Endothelial cell of umbilical vein (primary cell): ENCODE measurements at regions not wholly inside any gene's neighbourhood (a gene's known extent, or its start where the extent isn't known, plus 50 kb on each side); places are given as distances from the start of the nearest gene placed in this dataset.

Experiments used
- BruUV-seq: library from RNA; stranded (reverse); fragments of 400-500 nt; replicated peaks from 2 replicates; lab custom pipeline; 2021; lab: Mats Ljungman, UMichigan
- CTCF ChIA-PET: fragments of 300-600, 350-600 bp; sonication (Branson Sonifier 250); formaldehyde crosslinking; loops from one replicate; lab custom pipeline; 2021; ENCODE audit warnings: antibody characterized with exemption, inconsistent platforms; lab: Charles Lee
- POLR2A ChIA-PET: fragments of 300-600, 350-600 bp; sonication (Branson Sonifier 250); formaldehyde crosslinking; loops from one replicate; lab custom pipeline; 2021; ENCODE audit warnings: antibody characterized with exemption, inconsistent platforms; lab: Charles Lee
- DNase-seq: peaks from one replicate; pipeline ENCODE4 v3.0.0-alpha.2; 2011; ENCODE audit warnings: low read depth, low spot score
- FAIRE-seq: peaks from 2 replicates; lab custom pipeline; 2011; peaks lifted over from hg19 to GRCh38; lab: Jason Lieb, UNC
- H2AFZ ChIP-seq: 2 replicates; pipeline ENCODE4 v1.6.0; 2012; ENCODE audit warnings: low read depth, low read length, control low read depth, inconsistent platforms
- H3K27ac ChIP-seq: 2 replicates; pipeline ENCODE4 v1.5.1; 2011; ENCODE audit warnings: low read depth, mild to moderate bottlenecking, control low read depth, low read length, moderate library complexity; ENCODE audit not compliant: insufficient read depth
- H3K27me3 ChIP-seq, 2 experiments: 2 replicates each; pipeline versions ENCODE4 v1.6.0 to v1.6.1; 2011; ENCODE audit warnings: low read length in 2 of 2, mixed read lengths in 1 of 2; ENCODE audit not compliant: control insufficient read depth in 2 of 2, insufficient read depth in 2 of 2
- H3K36me3 ChIP-seq, 2 experiments: 2 replicates in 1 of 2; 3 replicates in 1 of 2; pipeline ENCODE4 v1.5.1; 2011; ENCODE audit warnings: low read length in 2 of 2, mild to moderate bottlenecking in 1 of 2, moderate library complexity in 1 of 2; ENCODE audit not compliant: control insufficient read depth in 2 of 2, insufficient read depth in 2 of 2; ENCODE audit errors: extremely low read depth in 1 of 2
- H3K4me1 ChIP-seq: 3 replicates; pipeline ENCODE4 v1.5.1; 2011; ENCODE audit warnings: mild to moderate bottlenecking, low read length; ENCODE audit not compliant: control insufficient read depth, insufficient read depth; ENCODE audit errors: extremely low read depth
- H3K4me2 ChIP-seq: 2 replicates; pipeline ENCODE4 v1.6.1; 2011; ENCODE audit warnings: low read length, control low read depth, mixed read lengths; ENCODE audit not compliant: insufficient read depth
- H3K4me3 ChIP-seq, 3 experiments: fragments of 200-600 bp in 1 of 3; sonication (generic), shearing (Covaris generic) in 1 of 3; replicated peaks in 1 of 3; 2 replicates each; pipeline ENCODE4 v1.5.1; 2011 to 2016; ENCODE audit warnings: control low read depth in 3 of 3, low read length in 3 of 3, mild to moderate bottlenecking in 2 of 3, inconsistent platforms in 1 of 3, low read depth in 1 of 3, moderate library complexity in 1 of 3; ENCODE audit not compliant: insufficient read depth in 1 of 3
- H3K79me2 ChIP-seq: 2 replicates; pipeline ENCODE4 v1.6.0; 2012; ENCODE audit warnings: low read length, inconsistent platforms; ENCODE audit not compliant: control insufficient read depth, insufficient read depth
- H3K9ac ChIP-seq: replicated peaks from 2 replicates; pipeline ENCODE3; 2011; ENCODE audit warnings: low read length, control low read depth; ENCODE audit not compliant: insufficient read depth; ENCODE audit errors: extremely low read depth
- H3K9me1 ChIP-seq: replicated peaks from 3 replicates; pipeline ENCODE4 v1.6.0; 2011; ENCODE audit warnings: mild to moderate bottlenecking, low read length; ENCODE audit not compliant: control insufficient read depth, insufficient read depth; ENCODE audit errors: extremely low read depth
- H3K9me3 ChIP-seq: replicated peaks from 2 replicates; pipeline ENCODE4 v1.5.1; 2012; ENCODE audit warnings: low read length, inconsistent platforms; ENCODE audit not compliant: control insufficient read depth, insufficient read depth
- H4K20me1 ChIP-seq: replicated peaks from 2 replicates; pipeline ENCODE3; 2011; ENCODE audit warnings: mild to moderate bottlenecking, low read length; ENCODE audit not compliant: control insufficient read depth, insufficient read depth; ENCODE audit errors: extremely low read depth
- CTCF ChIP-seq, 2 donors: IDR thresholded peaks; 1 replicate in 1 of 2; 2 replicates in 1 of 2; pipeline ENCODE4 v1.5.1; 2011; ENCODE audit warnings: low read length in 2 of 2, mild to moderate bottlenecking in 2 of 2, moderate library complexity in 2 of 2, control low read depth in 1 of 2, inconsistent platforms in 1 of 2, low read depth in 1 of 2; ENCODE audit not compliant: insufficient read depth in 1 of 2; ENCODE audit errors: extremely low read depth in 1 of 2
- EZH2 ChIP-seq: IDR thresholded peaks from 2 replicates; pipeline ENCODE4 v1.6.1; 2012; ENCODE audit warnings: borderline replicate concordance, low read depth, mild to moderate bottlenecking, moderate library complexity, low read length, inconsistent platforms; ENCODE audit not compliant: severe bottlenecking
- FOS ChIP-seq: IDR thresholded peaks from 2 replicates; pipeline ENCODE4 v1.6.1; 2011; ENCODE audit warnings: mild to moderate bottlenecking, low read length, moderate library complexity, borderline replicate concordance; ENCODE audit not compliant: insufficient read depth
- GATA2 ChIP-seq: IDR thresholded peaks from 2 replicates; pipeline ENCODE4 v1.7.0; 2011; ENCODE audit warnings: low read depth, mild to moderate bottlenecking, moderate library complexity, mixed read lengths, low read length; ENCODE audit not compliant: insufficient read length, insufficient read depth
- JUN ChIP-seq: IDR thresholded peaks from 2 replicates; pipeline ENCODE4 v1.6.1; 2011; ENCODE audit warnings: borderline replicate concordance, low read depth; ENCODE audit not compliant: insufficient read length, insufficient read depth
- MAX ChIP-seq: IDR thresholded peaks from 2 replicates; pipeline ENCODE4 v1.6.1; 2011; ENCODE audit not compliant: insufficient read depth, insufficient read length
- MYC ChIP-seq: IDR thresholded peaks from one replicate; pipeline ENCODE4 v1.6.1; 2011; ENCODE audit warnings: mild to moderate bottlenecking, low read depth, low read length
- POLR2A ChIP-seq: IDR thresholded peaks from 2 replicates; pipeline ENCODE4 v1.6.1; 2012; ENCODE audit warnings: low read depth, mild to moderate bottlenecking, control low read depth, low read length
- POLR2AphosphoS5 ChIP-seq: IDR thresholded peaks from 2 replicates; pipeline ENCODE4 v1.6.1; 2012; ENCODE audit warnings: low read depth, mild to moderate bottlenecking, control low read depth, low read length, moderate library complexity; ENCODE audit not compliant: insufficient read depth
- dilution Hi-C: fragments of 300-500 bp; cut with MboI; formaldehyde crosslinking; loops from one replicate; pipeline ENCODE4 v1.15.0; 2019; ENCODE audit warnings: low sequenced_read_pairs; ENCODE audit not compliant: extremely low pct_ligation_motif_present
- intact Hi-C: fragments of 100-400 bp; cut with micrococcal nuclease; formaldehyde crosslinking; loops from one replicate; pipeline ENCODE4 v1.10.0; 2022

GRCh38 chr6:157747370-157747769, 75.7 kb upstream of the SNX9 start:
- no peak overlapping the region for H2AFZ ChIP-seq
- H3K27me3 ChIP-seq: no peaks in the 10 kb centered on the region
- H4K20me1 ChIP-seq: no peaks in the 10 kb centered on the region
- DNase-seq (no peak), FAIRE-seq (no peak)
- H3K9ac ChIP-seq: no peak overlapping the region
- no peaks in the 10 kb centered on the region for H3K36me3 ChIP-seq
- TF ChIP-seq JUN (no peak), FOS (no peak), POLR2A (no peak), GATA2 (no peak), MAX (no peak), EZH2 (no peak), MYC (no peak), POLR2AphosphoS5 (no peak), CTCF (IDR thresholded peaks at IDR 0.05; ENCODE audit: extremely low read depth in 1 of 2, insufficient read depth in 1 of 2, low read depth in 1 of 2, low read length in 2 of 2) (no peak)
- H3K79me2 ChIP-seq: no peaks in the 10 kb centered on the region
- H3K9me1 ChIP-seq: no peaks in the 10 kb centered on the region
- H3K27ac ChIP-seq: no peak overlapping the region
- ChIA-PET CTCF (interaction anchor here (1.7 kb wide), 1 partner anchor 10 kb away, joined by 5 read pairs; no protein-coding TSS in a partner anchor), POLR2A (no interaction called here)
- intact Hi-C loops (no loop called here), dilution Hi-C loops (no loop called here)
- H3K9me3 ChIP-seq: no peaks in the 10 kb centered on the region
- H3K4me1 ChIP-seq: no peaks in the 10 kb centered on the region
- H3K4me3 ChIP-seq: no peak overlapping the region
- no TSS peak for BruUV-seq
- H3K4me2 ChIP-seq: no peak overlapping the region
